ENCODE measurements at regions not wholly inside any gene's neighbourhood (a gene's known extent, or its start where the extent isn't known, plus 50 kb on each side); places are given as distances from the start of the nearest gene placed in this dataset.

DNA sequence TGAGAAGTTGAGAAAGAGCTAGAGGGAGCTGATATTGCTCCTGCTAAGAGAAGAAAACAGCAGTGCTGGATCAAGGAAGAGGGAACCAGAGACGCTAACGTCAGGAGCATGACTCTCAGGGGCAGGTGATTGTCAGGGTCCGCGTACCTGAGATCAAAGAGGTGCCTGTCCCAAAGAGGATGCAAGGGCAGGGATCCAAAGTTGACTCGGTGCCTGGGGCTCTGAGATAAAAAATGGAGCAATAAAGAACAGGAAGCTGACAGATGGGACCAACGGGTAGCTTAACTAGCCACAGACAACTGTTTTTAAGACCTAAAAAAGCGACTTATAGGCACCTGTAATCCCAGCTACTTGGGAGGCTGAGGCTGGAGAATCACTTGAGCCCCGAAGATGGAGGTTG, 517.8 kb downstream of the IRX1 start:
- no peak for TF ChIP-seq POLR2AphosphoS5 (IDR thresholded peaks at IDR 0.05; ENCODE audit: low read depth, low read length)
- no peak for TF ChIP-seq TAF1 (IDR thresholded peaks at IDR 0.05; ENCODE audit: borderline replicate concordance, insufficient read depth, low read length)

Measured in PFSK-1 (cell line).